ENCODE measurements at regions not wholly inside any gene's neighbourhood (a gene's known extent, or its start where the extent isn't known, plus 50 kb on each side); places are given as distances from the start of the nearest gene placed in this dataset.

DNA sequence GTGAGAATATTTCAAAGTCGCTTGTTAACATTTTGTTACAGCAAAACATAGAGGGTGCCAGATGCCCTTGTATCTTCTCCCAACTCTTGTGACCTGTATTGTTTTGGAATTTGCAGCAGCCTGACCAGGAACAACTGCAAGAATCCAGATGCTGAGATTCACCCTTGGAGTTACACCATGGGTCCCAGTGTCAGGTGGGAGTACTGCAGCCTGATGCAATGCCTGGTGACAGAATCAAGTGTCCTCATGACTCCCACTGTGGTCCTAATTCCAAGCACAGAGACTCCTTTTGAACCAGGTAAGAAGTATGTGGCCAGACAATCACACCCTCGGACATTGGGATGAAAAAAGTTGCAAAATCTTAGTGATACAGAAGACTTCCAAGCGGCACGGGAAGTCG is 79.6 kb upstream of the MAP3K4 start (continued):
- TF ChIP-seq, protein P1, sequence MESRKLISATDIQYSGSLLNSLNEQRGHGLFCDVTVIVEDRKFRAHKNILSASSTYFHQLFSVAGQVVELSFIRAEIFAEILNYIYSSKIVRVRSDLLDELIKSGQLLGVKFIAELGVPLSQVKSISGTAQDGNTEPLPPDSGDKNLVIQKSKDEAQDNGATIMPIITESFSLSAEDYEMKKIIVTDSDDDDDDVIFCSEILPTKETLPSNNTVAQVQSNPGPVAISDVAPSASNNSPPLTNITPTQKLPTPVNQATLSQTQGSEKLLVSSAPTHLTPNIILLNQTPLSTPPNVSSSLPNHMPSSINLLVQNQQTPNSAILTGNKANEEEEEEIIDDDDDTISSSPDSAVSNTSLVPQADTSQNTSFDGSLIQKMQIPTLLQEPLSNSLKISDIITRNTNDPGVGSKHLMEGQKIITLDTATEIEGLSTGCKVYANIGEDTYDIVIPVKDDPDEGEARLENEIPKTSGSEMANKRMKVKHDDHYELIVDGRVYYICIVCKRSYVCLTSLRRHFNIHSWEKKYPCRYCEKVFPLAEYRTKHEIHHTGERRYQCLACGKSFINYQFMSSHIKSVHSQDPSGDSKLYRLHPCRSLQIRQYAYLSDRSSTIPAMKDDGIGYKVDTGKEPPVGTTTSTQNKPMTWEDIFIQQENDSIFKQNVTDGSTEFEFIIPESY (IDR thresholded peaks at IDR 0.05) = no peak
- TF ChIP-seq, protein P2, sequence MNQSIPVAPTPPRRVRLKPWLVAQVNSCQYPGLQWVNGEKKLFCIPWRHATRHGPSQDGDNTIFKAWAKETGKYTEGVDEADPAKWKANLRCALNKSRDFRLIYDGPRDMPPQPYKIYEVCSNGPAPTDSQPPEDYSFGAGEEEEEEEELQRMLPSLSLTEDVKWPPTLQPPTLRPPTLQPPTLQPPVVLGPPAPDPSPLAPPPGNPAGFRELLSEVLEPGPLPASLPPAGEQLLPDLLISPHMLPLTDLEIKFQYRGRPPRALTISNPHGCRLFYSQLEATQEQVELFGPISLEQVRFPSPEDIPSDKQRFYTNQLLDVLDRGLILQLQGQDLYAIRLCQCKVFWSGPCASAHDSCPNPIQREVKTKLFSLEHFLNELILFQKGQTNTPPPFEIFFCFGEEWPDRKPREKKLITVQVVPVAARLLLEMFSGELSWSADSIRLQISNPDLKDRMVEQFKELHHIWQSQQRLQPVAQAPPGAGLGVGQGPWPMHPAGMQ (IDR thresholded peaks at IDR 0.05; ENCODE audit: borderline replicate concordance) = no peak
- TF ChIP-seq FOXM1 (IDR thresholded peaks at IDR 0.05; ENCODE audit: low read depth, low read length) (no peak), PAX8 (IDR thresholded peaks at IDR 0.05) (no peak), MXI1 (IDR thresholded peaks at IDR 0.05; ENCODE audit: low read depth, low read length) (no peak)

DNA sequence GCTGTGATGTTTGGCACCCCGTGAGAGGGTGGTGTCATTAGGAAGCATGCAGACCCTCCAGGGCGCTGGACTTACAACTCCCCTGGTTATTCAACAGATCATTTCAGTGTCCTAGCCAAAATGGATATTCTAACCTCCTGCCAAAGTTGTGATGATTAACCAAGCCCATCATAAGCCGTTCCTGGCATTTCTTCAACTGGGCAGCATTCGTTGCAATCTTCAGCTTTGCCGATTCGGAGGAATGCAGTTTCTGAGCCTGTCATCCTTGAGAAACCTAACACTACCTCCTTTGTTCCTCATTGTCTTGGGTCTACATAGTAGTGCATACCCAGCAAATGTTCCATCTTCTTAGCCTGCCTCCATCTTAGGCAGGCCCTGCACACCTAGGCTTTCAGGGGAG is 79.2 kb upstream of the MAP3K4 start:
- no peak for FAIRE-seq
- WGBS (ENCODE audit: insufficient coverage, insufficient replicate concordance, low lambda C conversion rate, missing lambda C conversion rate) = 13% methylated on average over 6 of the region's 6 CpGs
- in situ Hi-C loops (cut with MboI) (no loop called here), intact Hi-C loops (cut with micrococcal nuclease; ENCODE audit: unreplicated experiment) (no loop called here)
- ChIA-PET RAD21 (ENCODE audit: unreplicated experiment) (no interaction called here), CTCF (no interaction called here), SMC1A (ENCODE audit: uncharacterized antibody, unreplicated experiment) (no interaction called here), POLR2A (no interaction called here)
- no peak overlapping the region for H2AFZ ChIP-seq (ENCODE audit: control insufficient read depth, low read depth, low read length)
- TF ChIP-seq EP300 (IDR thresholded peaks at IDR 0.05; ENCODE audit: borderline replicate concordance in 1 of 2, control insufficient read depth in 1 of 2, low read depth in 2 of 2, low read length in 2 of 2) (no peak), HDGF (IDR thresholded peaks at IDR 0.05) (no peak), RBBP5 (conservative IDR thresholded peaks at IDR 0.05) (no peak), SREBF1 (IDR thresholded peaks at IDR 0.05; ENCODE audit: low read length) (no peak)
- H3K4me2 ChIP-seq (ENCODE audit: control insufficient read depth, insufficient read depth) = no peak overlapping the region
- no peaks in the 10 kb centered on the region for H3K4me1 ChIP-seq (ENCODE audit: control insufficient read depth, insufficient read depth, low read length)
- no peak overlapping the region for H3K27ac ChIP-seq (ENCODE audit: control insufficient read depth, insufficient read depth)
- H3K9ac ChIP-seq (ENCODE audit: control insufficient read depth, insufficient read depth, low read length) = no peak overlapping the region
- no peak for ATAC-seq
- no peak for DNase-seq (ENCODE audit: low read depth, low spot score)
- H4K20me1 ChIP-seq (ENCODE audit: control insufficient read depth, insufficient read depth) = no peaks in the 10 kb centered on the region
- H3K79me2 ChIP-seq (ENCODE audit: control insufficient read depth, insufficient read depth, low read length) = no peaks in the 10 kb centered on the region
- no peaks in the 10 kb centered on the region for H3K27me3 ChIP-seq (replicated peaks in 1 of 2; ENCODE audit: control insufficient read depth in 2 of 2, insufficient read depth in 2 of 2, low read length in 1 of 2)
- no peak overlapping the region for H3K4me3 ChIP-seq
- H3K36me3 ChIP-seq (ENCODE audit: control insufficient read depth in 2 of 2, insufficient read depth in 2 of 2, low read length in 1 of 2) = no peaks in the 10 kb centered on the region
- BruUV-seq (replicated peaks) = no TSS peak
- H3K9me3 ChIP-seq (replicated peaks; ENCODE audit: control insufficient read depth, insufficient read depth, low read length) = no peaks in the 10 kb centered on the region; the same call in 2 of the 3 replicates

Data from GM12878 (cell line).